PC-9 (cell line): ENCODE measurements at regions not wholly inside any gene's neighbourhood (a gene's known extent, or its start where the extent isn't known, plus 50 kb on each side); places are given as distances from the start of the nearest gene placed in this dataset.

Source experiments
- BruUV-seq: library from RNA; stranded (reverse); fragments of 400-500 nt; replicated peaks from 2 replicates; lab custom pipeline; 2021; lab: Mats Ljungman, UMichigan
- CTCF ChIA-PET: fragments of 300-600 bp; sonication (Branson Sonifier 250); formaldehyde crosslinking; loops from one replicate; lab custom pipeline; 2022; ENCODE audit warnings: antibody characterized with exemption; lab: Charles Lee
- POLR2A ChIA-PET: fragments of 300-600 bp; sonication (Branson Sonifier 250); formaldehyde crosslinking; loops from one replicate; lab custom pipeline; 2022; ENCODE audit warnings: antibody characterized with exemption; ENCODE audit not compliant: unreplicated experiment; lab: Charles Lee
- DNase-seq, 2 experiments: peaks; one replicate each; pipeline versions ENCODE4 v3.0.0 to v3.0.0-alpha.2; 2015 to 2022; ENCODE audit warnings: mixed read lengths in 1 of 2
- H2AFZ ChIP-seq: fragments of 200-600 bp; sonication (generic); 2 replicates; pipeline ENCODE4 v1.8.1; 2017; ENCODE audit warnings: antibody characterized with exemption
- H3F3A ChIP-seq: fragments of 200-600 bp; sonication (generic); 2 replicates; pipeline ENCODE4 v1.8.1; 2017; ENCODE audit warnings: antibody characterized with exemption, mild to moderate bottlenecking, low read depth; ENCODE audit not compliant: insufficient read depth
- H3K27ac ChIP-seq: fragments of 200-600 bp; sonication (generic); 2 replicates; pipeline ENCODE4 v1.6.1; 2016; ENCODE audit warnings: mixed run types
- H3K27me3 ChIP-seq: fragments of 200-600 bp; sonication (generic); 2 replicates; pipeline ENCODE4 v1.6.1; 2016; ENCODE audit warnings: low read depth, mixed run types; ENCODE audit not compliant: insufficient read depth
- H3K36me3 ChIP-seq: fragments of 200-600 bp; sonication (generic); 2 replicates; pipeline ENCODE4 v1.6.1; 2016; ENCODE audit warnings: low read depth, mixed run types
- H3K4me1 ChIP-seq: fragments of 200-600 bp; sonication (generic); replicated peaks from 2 replicates; pipeline ENCODE4 v1.6.1; 2016; ENCODE audit warnings: mixed run types; ENCODE audit not compliant: insufficient read depth
- H3K4me2 ChIP-seq: fragments of 200-600 bp; sonication (generic); 2 replicates; pipeline ENCODE4 v1.6.1; 2017; ENCODE audit warnings: mixed run types
- H3K4me3 ChIP-seq: fragments of 200-600 bp; sonication (generic); 2 replicates; pipeline ENCODE4 v1.6.1; 2016; ENCODE audit warnings: mixed run types
- H3K79me2 ChIP-seq: fragments of 200-600 bp; sonication (generic); 2 replicates; pipeline ENCODE4 v1.6.1; 2017; ENCODE audit warnings: low read depth, mixed run types
- H3K9me2 ChIP-seq: fragments of 200-600 bp; sonication (generic); 2 replicates; pipeline ENCODE4 v1.8.1; 2017; ENCODE audit warnings: mild to moderate bottlenecking; ENCODE audit not compliant: insufficient read depth
- H3K9me3 ChIP-seq: fragments of 200-600 bp; sonication (generic); 2 replicates; pipeline ENCODE4 v1.8.1; 2016; ENCODE audit warnings: low read depth; ENCODE audit not compliant: insufficient read depth
- H4K20me1 ChIP-seq: fragments of 200-600 bp; sonication (generic); 2 replicates; pipeline ENCODE4 v1.8.1; 2017; ENCODE audit not compliant: insufficient read depth
- CTCF ChIP-seq: fragments of 200-600 bp; sonication (generic); conservative IDR thresholded peaks from 2 replicates; pipeline ENCODE4 v1.6.1; 2017; ENCODE audit warnings: mixed run types, antibody characterized with exemption, mild to moderate bottlenecking, moderate library complexity
- EZH2 ChIP-seq: fragments of 200-600 bp; sonication (generic); IDR thresholded peaks from 2 replicates; pipeline ENCODE4 v1.8.0; 2017; ENCODE audit warnings: antibody characterized with exemption, low read depth
- intact Hi-C: fragments of 100-400 bp; cut with micrococcal nuclease; formaldehyde crosslinking; loops from one replicate; pipeline ENCODE4 v1.10.0; 2022; ENCODE audit not compliant: unreplicated experiment

- Histone ChIP-seq H3K4me2 (no peak overlapping the region), H3K9me3 (no peaks in the 10 kb centered on the region), H3K9me2 (no peaks in the 10 kb centered on the region), H3K79me2 (no peaks in the 10 kb centered on the region), H3K27ac (no peak overlapping the region), H3F3A (peaks cover 16% of the 10 kb centered on the region; the same call in 1 of the 2 replicates), H3K27me3 (no peaks in the 10 kb centered on the region), H3K4me1 (peaks cover 32% of the 10 kb centered on the region), H3K36me3 (no peaks in the 10 kb centered on the region), H3K4me3 (no peak overlapping the region), H2AFZ (no peak overlapping the region), H4K20me1 (no peaks in the 10 kb centered on the region)
- BruUV-seq: no TSS peak
- intact Hi-C loops: no loop called here
- POLR2A ChIA-PET: no interaction called here
- CTCF ChIA-PET: no interaction called here
- TF ChIP-seq CTCF: no peak
- no peak for TF ChIP-seq EZH2
- no peak for DNase-seq
Measured at GRCh38 chr1:62382658-62382955, 54.2 kb upstream of the USP1 start.

GRCh38 chr1:62384276-62385005, 52.4 kb upstream of the USP1 start:
- peak in 1 of 2 experiments; percentile 61 for DNase-seq
- Histone ChIP-seq H3K9me3 (no peaks in the 10 kb centered on the region), H3K4me1 (peaks cover 38% of the 10 kb centered on the region), H3K36me3 (no peaks in the 10 kb centered on the region), H3K9me2 (no peaks in the 10 kb centered on the region), H3K4me2 (0 out of 2 replicates have a peak overlapping the region, but pooled peaks have one; percentile 1), H4K20me1 (no peaks in the 10 kb centered on the region), H2AFZ (no peak overlapping the region), H3K27ac (no peak overlapping the region), H3K27me3 (no peaks in the 10 kb centered on the region), H3F3A (peaks cover 17% of the 10 kb centered on the region; the same call in 1 of the 2 replicates), H3K79me2 (no peaks in the 10 kb centered on the region), H3K4me3 (no peak overlapping the region)
- no TSS peak for BruUV-seq
- CTCF ChIA-PET: no interaction called here
- TF ChIP-seq EZH2: no peak
- TF ChIP-seq CTCF: no peak
- POLR2A ChIA-PET: interaction anchor here (0.6 kb wide), 1 partner anchor 60 kb away, joined by 15 read pairs; no protein-coding TSS in a partner anchor
- intact Hi-C loops: loop anchor here (5.0 kb wide), 1 partner anchor 97 kb away; no protein-coding TSS in a partner anchor

GRCh38 chr1:62385923-62386322, 50.9 kb upstream of the USP1 start:
- Histone ChIP-seq H3K27ac (peak overlapping the region; percentile 28), H3K27me3 (no peaks in the 10 kb centered on the region), H4K20me1 (no peaks in the 10 kb centered on the region), H3K79me2 (no peaks in the 10 kb centered on the region), H3K4me3 (no peak overlapping the region), H3K9me3 (no peaks in the 10 kb centered on the region), H3K9me2 (no peaks in the 10 kb centered on the region), H3K4me1 (peaks cover 48% of the 10 kb centered on the region), H2AFZ (no peak overlapping the region), H3F3A (peaks cover 17% of the 10 kb centered on the region; the same call in 1 of the 2 replicates), H3K4me2 (peak overlapping the region; percentile 13), H3K36me3 (no peaks in the 10 kb centered on the region)
- no peak for DNase-seq
- no peak for TF ChIP-seq EZH2
- TF ChIP-seq CTCF: no peak
- BruUV-seq: no TSS peak
- intact Hi-C loops: loop anchor here (5.0 kb wide), 1 partner anchor 99 kb away; no protein-coding TSS in a partner anchor
- CTCF ChIA-PET: no interaction called here
- POLR2A ChIA-PET: no interaction called here
